ENCODE measurements at regions not wholly inside any gene's neighbourhood (a gene's known extent, or its start where the extent isn't known, plus 50 kb on each side); places are given as distances from the start of the nearest gene placed in this dataset.

DNA sequence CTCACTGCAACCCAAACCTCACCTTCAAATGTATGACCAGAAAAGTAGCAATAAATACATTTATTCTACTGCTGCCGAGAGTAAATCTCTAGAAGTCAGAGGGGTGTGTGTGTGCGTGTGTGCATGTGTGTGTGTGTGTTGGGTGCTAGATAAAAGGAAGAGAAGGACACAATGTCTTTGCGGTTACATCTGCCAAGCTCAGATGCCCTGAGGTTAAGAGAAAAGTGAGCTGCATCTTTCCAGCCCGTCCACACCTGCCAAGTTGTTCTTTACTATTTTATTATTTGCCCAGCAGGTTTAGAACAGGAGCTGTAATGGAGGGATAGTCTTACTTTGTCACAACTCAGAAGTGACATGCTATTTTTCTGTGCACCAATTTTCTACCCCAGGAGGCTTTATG, 54.5 kb upstream of the ANKFN1 start:
- DNase-seq: no peak

DNA sequence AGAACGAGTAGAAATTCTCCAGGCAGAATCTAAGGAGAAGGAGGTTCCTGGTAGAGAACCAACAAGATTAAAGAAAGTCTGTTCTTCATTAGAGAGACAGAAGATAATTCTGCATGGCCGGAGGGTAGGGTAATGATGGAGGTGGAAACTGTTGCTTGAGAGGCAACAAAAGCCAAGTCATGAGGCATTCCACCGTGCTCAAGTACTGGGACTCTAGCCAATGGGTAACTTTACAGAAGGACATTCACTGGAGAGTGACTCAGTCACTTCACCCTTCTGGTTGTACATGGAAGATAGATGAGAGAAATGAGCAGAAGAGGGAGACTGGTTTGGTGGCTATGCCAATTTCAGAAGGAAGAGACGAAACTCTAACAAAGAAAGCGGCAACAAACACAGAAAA, 53.6 kb upstream of the ANKFN1 start:
- no peak for DNase-seq

Measured in GF-D8 (cell line).